ENCODE measurements at regions not wholly inside any gene's neighbourhood (a gene's known extent, or its start where the extent isn't known, plus 50 kb on each side); places are given as distances from the start of the nearest gene placed in this dataset.

DNA sequence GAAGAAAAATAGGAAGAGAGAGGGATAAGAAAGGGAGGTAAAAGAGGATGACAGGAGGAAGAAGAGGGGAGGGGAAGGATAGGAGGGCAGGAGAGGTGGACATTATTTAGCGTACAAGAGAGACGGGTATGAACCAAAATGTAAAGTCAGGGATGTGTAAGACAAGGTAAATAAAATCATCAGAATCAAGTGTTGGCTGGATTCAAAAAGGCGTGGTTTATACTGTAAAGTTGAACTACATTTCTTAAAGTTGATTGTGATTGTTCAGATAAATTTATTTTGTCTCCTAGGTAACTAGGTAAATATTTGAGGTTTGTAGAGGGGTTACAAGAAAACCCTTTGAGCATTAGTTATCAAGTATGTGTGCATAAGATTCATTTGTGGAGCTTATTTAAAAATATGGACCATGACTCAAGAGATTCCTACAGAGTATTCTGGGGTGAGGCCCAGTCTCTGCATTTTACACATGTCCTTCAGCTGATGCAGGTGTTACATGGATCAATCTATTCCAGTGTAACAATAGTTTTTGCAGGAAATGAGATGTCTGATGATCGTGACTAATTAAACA lies 512.1 kb upstream of the MBL2 start:
- no peak for TF ChIP-seq GATA3 (IDR thresholded peaks at IDR 0.05; ENCODE audit: low read depth, low read length)
- TF ChIP-seq GATA2 (IDR thresholded peaks at IDR 0.05; ENCODE audit: low read depth, low read length) = no peak
